Vagina (tissue), 2 donors: ENCODE measurements at regions not wholly inside any gene's neighbourhood (a gene's known extent, or its start where the extent isn't known, plus 50 kb on each side); places are given as distances from the start of the nearest gene placed in this dataset.

ENCODE experiments used
- DNase-seq, 2 donors: peaks; one replicate each; pipeline ENCODE4 v3.0.0-alpha.2; 2017; ENCODE audit errors: extremely low spot score in 2 of 2
- H3K27ac ChIP-seq: fragments of 200-600 bp; sonication (generic); one replicate; pipeline ENCODE4 v1.5.1; 2019
- H3K27me3 ChIP-seq: fragments of 200-600 bp; sonication (generic); one replicate; pipeline ENCODE4 v1.5.1; 2019
- H3K36me3 ChIP-seq, 2 donors: fragments of 200-600 bp; sonication (generic); one replicate each; pipeline ENCODE4 v1.5.1; 2017 to 2019
- H3K4me1 ChIP-seq: fragments of 200-600 bp; sonication (generic); one replicate; pipeline ENCODE4 v1.5.1; 2019
- H3K4me3 ChIP-seq, 2 donors: fragments of 200-600 bp; sonication (generic); 1 replicate in 1 of 2; 2 replicates in 1 of 2; pipeline ENCODE4 v1.5.1; 2016 to 2019
- H3K9me3 ChIP-seq: fragments of 200-600 bp; sonication (generic); one replicate; pipeline ENCODE4 v1.5.1; 2019
- CTCF ChIP-seq, 3 experiments: fragments of 450-650 bp in 2 of 3; fragments of 200-600 bp in 1 of 3; sonication (generic) in 1 of 3; IDR thresholded peaks; one replicate each; pipeline ENCODE4 v1.5.1; 2017 to 2019; ENCODE audit warnings: antibody characterized with exemption in 3 of 3, mild to moderate bottlenecking in 2 of 3, moderate library complexity in 2 of 3
- POLR2A ChIP-seq, 2 donors: fragments of 450-650 bp; IDR thresholded peaks; one replicate each; pipeline ENCODE4 v1.6.1; 2017; ENCODE audit warnings: antibody characterized with exemption in 2 of 2, mild to moderate bottlenecking in 2 of 2, moderate library complexity in 2 of 2
- POLR2AphosphoS5 ChIP-seq, 2 donors: sonication (generic); formaldehyde crosslinking; IDR thresholded peaks; one replicate each; pipeline ENCODE4 v1.9.0; 2017; ENCODE audit warnings: antibody characterized with exemption in 2 of 2, mild to moderate bottlenecking in 2 of 2, low read depth in 1 of 2; ENCODE audit not compliant: insufficient read depth in 1 of 2
- intact Hi-C: fragments of 100-400 bp; cut with DNase I; formaldehyde crosslinking; loops from one replicate; pipeline ENCODE4 v1.15.1; 2023

DNA sequence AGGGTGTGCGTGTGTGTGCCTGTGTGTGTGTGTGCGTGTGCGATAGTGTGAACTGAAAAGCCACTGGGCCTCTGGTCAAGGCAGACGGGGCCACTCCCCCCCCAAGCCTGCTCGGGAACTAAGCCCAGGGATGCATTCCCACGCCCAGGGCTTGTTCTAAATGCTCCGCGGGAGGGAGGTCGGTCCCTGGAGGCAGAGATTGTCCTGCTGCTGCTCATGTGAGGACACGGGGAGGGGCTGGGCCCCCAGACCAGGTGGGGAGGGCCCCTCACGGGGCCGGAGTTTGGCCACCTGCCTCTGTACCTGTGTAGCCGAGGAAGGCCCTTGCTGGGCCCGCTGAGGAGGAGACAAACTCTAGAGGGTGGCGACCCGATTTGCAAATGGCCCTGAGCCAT, 93.9 kb downstream of the PDGFA start:
- Histone ChIP-seq H3K9me3 (no peaks in the 10 kb centered on the region), H3K27ac (no peak overlapping the region), H3K4me1 (peaks cover 16% of the 10 kb centered on the region), H3K4me3 (no peak overlapping the region), H3K36me3 (no peaks in the 10 kb centered on the region), H3K27me3 (no peaks in the 10 kb centered on the region)
- no peak for DNase-seq
- intact Hi-C loops = no loop called here
- TF ChIP-seq POLR2AphosphoS5 (IDR thresholded peaks at IDR 0.05; ENCODE audit: insufficient read depth in 1 of 2, low read depth in 1 of 2) (no peak), CTCF (IDR thresholded peaks at IDR 0.05) (no peak), POLR2A (IDR thresholded peaks at IDR 0.05) (no peak)

- no peak overlapping the region for H3K4me3 ChIP-seq
- H3K36me3 ChIP-seq = no peaks in the 10 kb centered on the region
- no peak for DNase-seq
- H3K27me3 ChIP-seq = no peaks in the 10 kb centered on the region
- H3K9me3 ChIP-seq = no peaks in the 10 kb centered on the region
- no peak overlapping the region for H3K27ac ChIP-seq
- H3K4me1 ChIP-seq = peaks cover 16% of the 10 kb centered on the region
- intact Hi-C loops = no loop called here
- no peak for TF ChIP-seq POLR2AphosphoS5 (IDR thresholded peaks at IDR 0.05; ENCODE audit: insufficient read depth in 1 of 2, low read depth in 1 of 2)
- no peak for TF ChIP-seq POLR2A (IDR thresholded peaks at IDR 0.05)
- TF ChIP-seq CTCF (IDR thresholded peaks at IDR 0.05) = no peak
Observed at GRCh38 chr7:426510-426909, 93.1 kb downstream of the PDGFA start.

- Histone ChIP-seq H3K27me3 (no peaks in the 10 kb centered on the region), H3K4me1 (peaks cover 16% of the 10 kb centered on the region), H3K36me3 (no peaks in the 10 kb centered on the region), H3K27ac (no peak overlapping the region), H3K4me3 (no peak overlapping the region), H3K9me3 (no peaks in the 10 kb centered on the region)
- TF ChIP-seq POLR2A (IDR thresholded peaks at IDR 0.05) = no peak
- no peak for TF ChIP-seq CTCF (IDR thresholded peaks at IDR 0.05)
- TF ChIP-seq POLR2AphosphoS5 (IDR thresholded peaks at IDR 0.05; ENCODE audit: insufficient read depth in 1 of 2, low read depth in 1 of 2) = no peak
- intact Hi-C loops = no loop called here
- no peak for DNase-seq
Observed at GRCh38 chr7:427506-428103, 92.0 kb downstream of the PDGFA start.

GRCh38 chr7:428387-428786, 91.3 kb downstream of the PDGFA start:
- Histone ChIP-seq H3K4me1 (peaks cover 16% of the 10 kb centered on the region), H3K27ac (no peak overlapping the region), H3K9me3 (no peaks in the 10 kb centered on the region), H3K27me3 (no peaks in the 10 kb centered on the region), H3K4me3 (no peak overlapping the region), H3K36me3 (no peaks in the 10 kb centered on the region)
- intact Hi-C loops = no loop called here
- no peak for DNase-seq
- TF ChIP-seq CTCF (IDR thresholded peaks at IDR 0.05) = no peak
- no peak for TF ChIP-seq POLR2AphosphoS5 (IDR thresholded peaks at IDR 0.05; ENCODE audit: insufficient read depth in 1 of 2, low read depth in 1 of 2)
- TF ChIP-seq POLR2A (IDR thresholded peaks at IDR 0.05) = no peak

GRCh38 chr7:428927-429827, 90.5 kb downstream of the PDGFA start:
- intact Hi-C loops = no loop called here
- no peaks in the 10 kb centered on the region for H3K27me3 ChIP-seq
- no peak overlapping the region for H3K27ac ChIP-seq
- H3K4me3 ChIP-seq = no peak overlapping the region
- peaks cover 16% of the 10 kb centered on the region for H3K4me1 ChIP-seq
- no peak for DNase-seq
- H3K9me3 ChIP-seq = no peaks in the 10 kb centered on the region
- TF ChIP-seq POLR2A (IDR thresholded peaks at IDR 0.05) (no peak), CTCF (IDR thresholded peaks at IDR 0.05) (no peak), POLR2AphosphoS5 (IDR thresholded peaks at IDR 0.05; ENCODE audit: insufficient read depth in 1 of 2, low read depth in 1 of 2) (no peak)
- H3K36me3 ChIP-seq = no peaks in the 10 kb centered on the region
